Liver (tissue), 3 donors: ENCODE measurements at regions not wholly inside any gene's neighbourhood (a gene's known extent, or its start where the extent isn't known, plus 50 kb on each side); places are given as distances from the start of the nearest gene placed in this dataset.

ENCODE experiments used
- ATF3 ChIP-seq: IDR thresholded peaks from 2 replicates; pipeline ENCODE4 v1.6.1; 2016; ENCODE audit warnings: antibody characterized with exemption
- CTCF ChIP-seq: fragments of 150-350 bp; IDR thresholded peaks from 2 replicates; pipeline ENCODE4 v1.5.1; 2017; ENCODE audit warnings: improper control_type of control experiment, low read depth, low read length; ENCODE audit not compliant: missing input control
- EGR1 ChIP-seq, 2 donors: IDR thresholded peaks; 2 replicates each; pipeline ENCODE4 v1.6.1; 2016 to 2018; ENCODE audit warnings: antibody characterized with exemption in 2 of 2, low read depth in 2 of 2
- FOXA1 ChIP-seq: IDR thresholded peaks from 2 replicates; pipeline ENCODE4 v1.6.1; 2016; ENCODE audit warnings: antibody characterized with exemption
- GABPA ChIP-seq, 2 donors: IDR thresholded peaks in 1 of 2; conservative IDR thresholded peaks in 1 of 2; 2 replicates each; pipeline ENCODE4 v1.6.1; 2016; ENCODE audit warnings: antibody characterized with exemption in 2 of 2, mild to moderate bottlenecking in 1 of 2, moderate library complexity in 1 of 2
- JUND ChIP-seq, 2 donors: IDR thresholded peaks; 2 replicates each; pipeline ENCODE4 v1.6.1; 2016; ENCODE audit warnings: antibody characterized with exemption in 2 of 2
- MAX ChIP-seq: IDR thresholded peaks from 2 replicates; pipeline ENCODE4 v1.6.1; 2016; ENCODE audit warnings: antibody characterized with exemption
- NR2F2 ChIP-seq: IDR thresholded peaks from 2 replicates; pipeline ENCODE4 v1.6.1; 2016; ENCODE audit warnings: antibody characterized with exemption
- RAD21 ChIP-seq, 2 donors: IDR thresholded peaks; 2 replicates each; pipeline ENCODE4 v1.6.1; 2016; ENCODE audit warnings: antibody characterized with exemption in 2 of 2, mild to moderate bottlenecking in 2 of 2
- REST ChIP-seq: IDR thresholded peaks from 2 replicates; pipeline ENCODE4 v1.6.1; 2016; ENCODE audit warnings: antibody characterized with exemption, mild to moderate bottlenecking
- SP1 ChIP-seq: IDR thresholded peaks from 2 replicates; pipeline ENCODE4 v1.6.1; 2018; ENCODE audit warnings: antibody characterized with exemption, mild to moderate bottlenecking
- TAF1 ChIP-seq: conservative IDR thresholded peaks from 2 replicates; pipeline ENCODE4 v1.6.1; 2016; ENCODE audit warnings: antibody characterized with exemption, mild to moderate bottlenecking
- YY1 ChIP-seq: IDR thresholded peaks from 2 replicates; pipeline ENCODE4 v1.6.1; 2016; ENCODE audit warnings: antibody characterized with exemption, mild to moderate bottlenecking
- ZBTB33 ChIP-seq: IDR thresholded peaks from 2 replicates; pipeline ENCODE4 v1.6.1; 2016; ENCODE audit warnings: antibody characterized with exemption
- donor health status: healthy.
- donor health status: healthy.

- no peak for TF ChIP-seq CTCF
- no peak for TF ChIP-seq SP1
- TF ChIP-seq YY1, result no peak
- TF ChIP-seq MAX, result no peak
- no peak for TF ChIP-seq GABPA (IDR thresholded peaks at IDR 0.05 in 1 of 2, conservative IDR thresholded peaks at IDR 0.05 in 1 of 2)
- no peak for TF ChIP-seq REST
- no peak for TF ChIP-seq EGR1 (IDR thresholded peaks at IDR 0.05; ENCODE audit: low read depth in 2 of 2)
- no peak for TF ChIP-seq RAD21 (IDR thresholded peaks at IDR 0.05)
- TF ChIP-seq JUND (IDR thresholded peaks at IDR 0.05), result no peak
- TF ChIP-seq TAF1, result no peak
- no peak for TF ChIP-seq ZBTB33
- no peak for TF ChIP-seq ATF3
- no peak for TF ChIP-seq NR2F2
- TF ChIP-seq FOXA1, result no peak
These were observed 575.8 kb upstream of the ADGRB3 start for GRCh38 chr6:68059261-68059660.
